ENCODE measurements at regions not wholly inside any gene's neighbourhood (a gene's known extent, or its start where the extent isn't known, plus 50 kb on each side); places are given as distances from the start of the nearest gene placed in this dataset.

DNA sequence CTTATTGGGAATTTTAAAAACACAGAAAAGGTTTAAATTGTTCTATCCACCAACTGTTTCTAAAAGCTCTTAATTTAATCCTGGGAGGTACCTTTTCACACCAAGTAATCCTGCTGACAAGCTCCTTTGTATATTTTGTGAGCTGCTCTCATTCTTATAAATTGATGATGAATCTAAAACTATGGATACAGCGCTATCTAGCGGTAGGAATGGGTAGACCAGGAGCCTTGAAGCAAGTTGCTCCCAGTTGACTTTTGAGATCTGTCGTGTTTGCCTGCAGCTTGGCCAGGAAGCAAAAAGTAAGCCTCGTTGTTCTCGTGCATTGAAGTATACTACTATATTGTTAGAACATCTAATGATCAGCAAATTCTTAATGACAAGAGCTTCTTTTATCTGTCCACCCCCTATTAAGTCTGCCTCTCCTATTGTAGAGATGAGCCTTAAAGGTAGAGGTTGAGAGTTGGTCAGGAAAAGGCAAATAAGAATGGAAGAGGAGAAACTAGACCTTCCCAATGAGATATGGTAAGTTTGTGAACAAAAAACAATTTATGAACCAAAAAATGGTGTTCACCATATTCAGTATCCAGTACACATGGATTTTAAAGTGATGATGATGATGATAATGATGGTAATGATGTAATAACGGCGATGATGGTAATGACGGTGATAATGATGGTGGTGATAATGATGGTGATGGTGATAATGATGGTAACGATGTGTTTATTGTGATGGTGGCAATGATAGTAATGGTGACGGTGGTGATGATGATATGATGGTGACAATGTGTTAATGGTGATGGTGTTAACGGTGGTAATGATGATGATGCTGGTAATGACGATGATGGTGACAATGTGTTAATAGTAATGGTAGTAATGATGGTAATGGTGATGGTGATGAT lies 212.1 kb upstream of the NCKAP5 start:
- DNase-seq (peak in 3 of 5 donors; percentile 32 to 45 (median 42)), ATAC-seq (peak in 3 of 4 donors; percentile 46 to 74 (median 50))
- TF ChIP-seq, protein P1, sequence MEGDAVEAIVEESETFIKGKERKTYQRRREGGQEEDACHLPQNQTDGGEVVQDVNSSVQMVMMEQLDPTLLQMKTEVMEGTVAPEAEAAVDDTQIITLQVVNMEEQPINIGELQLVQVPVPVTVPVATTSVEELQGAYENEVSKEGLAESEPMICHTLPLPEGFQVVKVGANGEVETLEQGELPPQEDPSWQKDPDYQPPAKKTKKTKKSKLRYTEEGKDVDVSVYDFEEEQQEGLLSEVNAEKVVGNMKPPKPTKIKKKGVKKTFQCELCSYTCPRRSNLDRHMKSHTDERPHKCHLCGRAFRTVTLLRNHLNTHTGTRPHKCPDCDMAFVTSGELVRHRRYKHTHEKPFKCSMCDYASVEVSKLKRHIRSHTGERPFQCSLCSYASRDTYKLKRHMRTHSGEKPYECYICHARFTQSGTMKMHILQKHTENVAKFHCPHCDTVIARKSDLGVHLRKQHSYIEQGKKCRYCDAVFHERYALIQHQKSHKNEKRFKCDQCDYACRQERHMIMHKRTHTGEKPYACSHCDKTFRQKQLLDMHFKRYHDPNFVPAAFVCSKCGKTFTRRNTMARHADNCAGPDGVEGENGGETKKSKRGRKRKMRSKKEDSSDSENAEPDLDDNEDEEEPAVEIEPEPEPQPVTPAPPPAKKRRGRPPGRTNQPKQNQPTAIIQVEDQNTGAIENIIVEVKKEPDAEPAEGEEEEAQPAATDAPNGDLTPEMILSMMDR (IDR thresholded peaks at IDR 0.05): peak; percentile 57 to 87 (median 74)
- no peak for TF ChIP-seq POLR2A (IDR thresholded peaks at IDR 0.05)
- intact Hi-C loops (cut with DNase I): loop anchor here in 4 of 10 donors (5.0 to 10.0 kb wide), 4 partner anchors 98 to 513 kb away; partner anchors contain the start of gene NCKAP5 (in 2 of the 4)
- Histone ChIP-seq H3K9me3 (peaks cover 0 to 12% (median 0%) of the 10 kb centered on the region in 12 donors), H3K27ac (no peak overlapping the region), H3K27me3 (no peaks in the 10 kb centered on the region), H3K4me1 (peaks cover 0 to 7% (median 0%) of the 10 kb centered on the region in 12 donors), H3K36me3 (no peaks in the 10 kb centered on the region), H3K4me3 (no peak overlapping the region)
- 45 to 55% (median 52%) methylated on average over 12 of the region's 12 CpGs for WGBS, 4 donors

DNA sequence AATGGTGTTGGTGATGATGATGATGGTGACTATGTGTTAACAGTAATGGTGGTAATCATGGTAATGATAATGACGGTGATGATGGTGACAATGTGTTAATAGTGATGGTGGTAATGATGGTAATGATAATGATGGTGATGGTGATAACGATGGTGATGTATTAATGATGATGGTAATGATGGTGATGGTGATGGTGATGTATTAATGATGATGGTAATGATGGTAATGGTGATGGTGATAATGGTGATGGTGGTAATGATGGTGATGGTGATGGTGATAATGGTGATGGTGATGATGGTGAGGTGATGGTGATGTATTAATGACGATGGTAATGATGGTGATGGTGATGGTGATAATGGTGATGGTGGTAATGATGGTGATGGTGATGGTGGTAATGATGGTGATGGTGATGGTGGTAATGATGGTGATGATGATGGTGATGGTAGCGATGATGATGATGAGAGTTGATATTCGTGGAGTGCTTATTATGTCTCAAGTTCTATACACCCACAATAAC lies 212.8 kb upstream of the NCKAP5 start:
- H3K27ac ChIP-seq: no peak overlapping the region
- TF ChIP-seq, protein P1 (IDR thresholded peaks at IDR 0.05): no peak
- no peak for TF ChIP-seq POLR2A (IDR thresholded peaks at IDR 0.05)
- peaks cover 0 to 6% (median 0%) of the 10 kb centered on the region in 12 donors for H3K4me1 ChIP-seq
- no peaks in the 10 kb centered on the region for H3K27me3 ChIP-seq
- no peaks in the 10 kb centered on the region for H3K36me3 ChIP-seq
- WGBS, 4 donors: 68 to 89% (median 75%) methylated on average over 5 of the region's 5 CpGs
- no peak for DNase-seq
- intact Hi-C loops (cut with DNase I): loop anchor here in 4 of 10 donors (5.0 to 10.0 kb wide), 4 partner anchors 99 to 514 kb away; partner anchors contain the start of gene NCKAP5 (in 2 of the 4)
- H3K4me3 ChIP-seq: no peak overlapping the region
- peaks cover 0 to 12% (median 0%) of the 10 kb centered on the region in 12 donors for H3K9me3 ChIP-seq
- no peak for ATAC-seq

DNA sequence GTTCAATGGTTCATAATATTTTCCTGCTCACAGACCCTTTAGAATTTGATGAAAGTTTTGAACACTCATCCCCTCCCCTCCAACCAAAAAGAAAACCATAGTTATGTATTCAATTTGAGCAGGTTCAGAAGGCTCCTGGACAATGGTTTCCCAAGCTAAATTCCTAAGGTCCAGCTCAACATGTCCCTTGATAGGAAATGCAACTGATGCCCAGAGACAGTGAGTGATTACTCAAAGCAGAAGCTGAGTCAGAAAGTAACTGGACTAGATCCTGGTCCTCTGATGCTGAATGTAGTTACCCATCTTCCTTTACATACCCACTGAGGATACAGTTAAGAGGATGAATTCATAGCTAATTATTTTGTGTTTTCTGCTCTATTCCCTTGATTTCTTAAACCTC lies 218.9 kb upstream of the NCKAP5 start:
- H3K27ac ChIP-seq: no peak overlapping the region
- intact Hi-C loops (cut with DNase I): loop anchor here in 1 of 10 donors (10.0 kb wide), 1 partner anchor 222 kb away; the partner anchor contains the start of gene NCKAP5
- TF ChIP-seq, protein P1 (IDR thresholded peaks at IDR 0.05): no peak
- TF ChIP-seq POLR2A (IDR thresholded peaks at IDR 0.05): no peak
- H3K36me3 ChIP-seq: no peaks in the 10 kb centered on the region
- no peaks in the 10 kb centered on the region for H3K27me3 ChIP-seq
- no peak overlapping the region for H3K4me3 ChIP-seq
- ATAC-seq (no peak), DNase-seq (no peak)
- H3K9me3 ChIP-seq: peaks cover 0 to 12% (median 0%) of the 10 kb centered on the region in 12 donors
- H3K4me1 ChIP-seq: no peaks in the 10 kb centered on the region

DNA sequence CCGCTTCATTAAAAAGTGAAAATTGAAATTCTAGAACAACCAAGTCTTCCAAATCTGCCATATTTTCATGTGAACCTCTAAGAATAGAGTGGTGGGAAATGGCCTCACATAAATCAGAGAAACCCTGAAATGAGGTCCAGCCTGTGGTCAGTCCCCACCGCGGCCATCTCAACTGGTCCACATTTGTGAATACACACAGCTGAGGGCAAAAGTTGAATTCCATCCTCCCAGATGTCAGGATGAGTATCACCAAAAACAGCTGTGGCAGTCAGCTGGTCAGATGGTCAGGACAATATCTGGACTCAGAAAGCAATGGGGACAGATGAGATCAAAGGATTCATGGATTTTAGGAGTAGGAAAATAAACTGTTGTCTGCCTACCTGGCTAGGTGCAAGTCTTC lies 219.4 kb upstream of the NCKAP5 start:
- no peak overlapping the region for H3K4me3 ChIP-seq
- ATAC-seq (no peak), DNase-seq (no peak)
- intact Hi-C loops (cut with DNase I): loop anchor here in 1 of 10 donors (10.0 kb wide), 1 partner anchor 223 kb away; the partner anchor contains the start of gene NCKAP5
- no peaks in the 10 kb centered on the region for H3K27me3 ChIP-seq
- H3K9me3 ChIP-seq: peaks cover 0 to 11% (median 0%) of the 10 kb centered on the region in 12 donors
- 91 to 97% (median 95%) methylated on average over 3 of the region's 3 CpGs for WGBS, 4 donors
- H3K4me1 ChIP-seq: no peaks in the 10 kb centered on the region
- TF ChIP-seq, protein P1 (IDR thresholded peaks at IDR 0.05): no peak
- TF ChIP-seq POLR2A (IDR thresholded peaks at IDR 0.05): no peak
- H3K36me3 ChIP-seq: no peaks in the 10 kb centered on the region
- no peak overlapping the region for H3K27ac ChIP-seq
